ENCODE measurements at regions not wholly inside any gene's neighbourhood (a gene's known extent, or its start where the extent isn't known, plus 50 kb on each side); places are given as distances from the start of the nearest gene placed in this dataset.
A peak's percentile ranks its signal among the peaks of the same experiment; 100 is the strongest.

GRCh38 chr19:13588957-13589833 is 82.9 kb upstream of the CACNA1A start:
- TF ChIP-seq CTCF (IDR thresholded peaks at IDR 0.05) (peak; percentile 88 to 94 (median 90)), POLR2A (IDR thresholded peaks at IDR 0.05) (no peak)
